CD4-positive, alpha-beta T cell treated with Interleukin-17A for 4 hours (primary cell): ENCODE measurements at regions not wholly inside any gene's neighbourhood (a gene's known extent, or its start where the extent isn't known, plus 50 kb on each side); places are given as distances from the start of the nearest gene placed in this dataset.

Source experiments
- DNase-seq: peaks from one replicate; pipeline ENCODE4 v3.0.0-alpha.2; 2020; ENCODE audit warnings: mixed read lengths

DNA sequence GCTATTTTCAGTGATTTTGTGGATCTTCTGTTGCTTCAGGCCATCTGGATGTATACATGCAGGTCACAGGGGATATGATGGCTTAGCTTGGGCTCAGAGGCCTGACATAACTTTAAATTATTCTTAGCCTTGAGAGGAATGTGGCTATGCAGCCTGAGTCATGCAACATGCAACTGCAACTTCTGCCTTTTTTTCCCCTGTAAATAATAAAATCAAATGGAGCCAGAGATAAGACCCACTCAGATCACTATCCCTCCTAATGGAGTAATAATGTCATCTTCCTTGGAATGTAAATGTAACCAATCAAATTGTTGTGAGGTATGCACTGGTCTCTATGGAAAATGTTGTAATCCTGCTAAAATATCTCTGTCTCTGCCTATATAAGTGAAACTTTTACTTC, 54.9 kb downstream of the MAGEB17 start:
- no peak for DNase-seq

DNA sequence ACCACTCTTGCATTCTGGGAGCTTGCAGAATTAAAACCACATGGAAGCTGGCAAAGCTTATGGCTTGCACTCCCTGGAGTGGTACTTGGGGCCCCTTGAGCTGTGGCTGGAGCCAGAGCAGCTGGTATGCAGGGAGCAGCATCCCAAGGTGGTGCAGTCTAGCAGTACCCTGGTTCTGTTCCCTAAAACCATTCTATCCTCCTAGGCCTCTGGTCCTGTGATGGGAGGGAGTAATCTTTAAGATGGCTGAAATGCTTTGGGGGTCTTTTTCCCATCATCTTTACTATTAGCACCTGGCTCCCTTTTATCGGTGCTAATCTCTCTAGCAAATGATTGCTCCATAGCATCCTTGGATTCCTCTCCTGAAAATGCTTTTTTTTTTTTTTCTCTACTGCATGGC, 56.1 kb downstream of the MAGEB17 start:
- no peak for DNase-seq

DNA sequence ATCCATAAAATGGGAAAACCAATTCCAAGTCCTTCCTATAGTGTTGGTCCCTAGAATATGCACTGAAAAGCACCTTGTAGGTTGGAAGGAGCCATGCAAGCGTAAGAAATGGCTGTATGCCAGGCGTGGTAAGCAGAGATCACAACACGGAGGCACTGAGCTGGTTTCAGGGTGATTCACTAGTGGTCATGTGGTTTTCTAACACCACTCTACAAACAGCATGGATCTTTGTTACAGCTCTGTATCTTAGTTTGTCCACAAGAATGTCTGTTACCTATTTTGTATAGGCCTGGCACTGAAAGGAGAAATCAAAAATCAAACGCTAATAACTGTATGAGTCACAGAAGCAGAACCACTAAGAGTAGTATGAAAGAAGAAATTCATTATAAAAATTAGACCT, 71.9 kb downstream of the MAGEB17 start:
- DNase-seq = no peak

DNA sequence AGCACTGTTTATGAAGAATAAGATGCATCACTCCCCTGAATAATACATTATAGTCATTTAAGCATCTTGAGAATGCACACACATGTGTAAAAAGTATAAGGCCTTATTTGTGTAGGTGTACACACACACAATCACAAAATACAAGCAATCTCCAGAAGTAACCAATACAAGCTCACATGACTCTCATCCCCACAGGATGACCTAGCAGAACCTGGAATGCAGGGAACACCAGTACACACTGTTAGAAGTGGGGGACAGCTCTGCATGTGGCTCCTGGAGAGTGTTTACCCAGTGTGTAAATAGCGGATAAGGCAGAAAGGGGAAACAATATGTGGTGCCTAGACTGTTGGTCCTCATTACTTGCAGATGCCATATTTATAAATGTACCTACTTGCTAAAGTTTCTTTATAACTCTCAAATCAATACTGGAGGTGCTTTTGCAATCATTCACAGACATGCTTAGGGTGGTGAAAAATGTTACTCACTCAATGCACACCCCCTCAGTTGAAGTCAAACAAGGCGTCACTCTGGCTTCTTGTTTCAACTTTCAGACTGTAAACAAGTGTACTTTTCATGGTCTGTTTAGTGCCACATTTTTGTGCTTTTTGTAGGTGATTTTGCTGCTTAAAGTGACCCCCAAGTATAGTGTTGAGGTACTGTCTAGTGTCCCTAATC, 73.1 kb downstream of the MAGEB17 start:
- DNase-seq = no peak

DNA sequence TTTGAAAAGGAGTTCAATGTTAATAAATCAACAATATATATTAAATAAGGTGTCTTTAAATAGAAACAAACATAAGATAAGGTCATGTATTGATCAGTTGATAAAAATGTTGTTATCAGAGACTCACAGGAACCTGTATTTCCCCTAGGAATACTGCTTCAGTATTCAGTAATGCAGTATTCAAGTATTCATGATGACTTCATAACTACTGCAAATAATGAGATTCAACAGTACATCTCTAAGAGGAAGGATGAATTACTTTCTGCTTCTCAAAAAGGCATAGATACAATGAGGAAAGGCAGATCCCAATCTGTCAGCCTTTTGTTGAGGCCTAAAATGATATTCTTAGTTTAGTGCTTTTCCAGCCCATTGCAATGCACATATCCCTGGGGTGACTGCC, 73.7 kb downstream of the MAGEB17 start:
- DNase-seq = no peak

DNA sequence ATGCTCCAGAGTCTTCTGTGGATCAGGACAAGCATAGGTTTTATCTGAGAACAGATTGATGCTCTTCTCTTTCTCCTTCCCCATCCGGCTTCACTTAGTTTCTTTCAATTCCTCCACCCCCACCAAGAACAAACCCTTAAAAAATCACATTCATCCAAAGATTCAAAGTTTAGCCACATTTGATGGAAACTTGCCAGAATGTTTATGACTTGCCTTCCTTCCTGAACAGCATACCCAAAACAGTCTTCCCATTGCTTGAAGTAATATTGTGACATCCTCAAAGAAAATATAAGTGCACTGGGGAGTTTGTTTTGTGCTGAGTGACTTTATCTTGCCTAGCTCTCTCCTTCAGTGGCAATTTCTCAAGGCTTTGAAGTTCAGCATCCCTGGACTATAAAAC, 83.0 kb downstream of the MAGEB17 start:
- no peak for DNase-seq

DNA sequence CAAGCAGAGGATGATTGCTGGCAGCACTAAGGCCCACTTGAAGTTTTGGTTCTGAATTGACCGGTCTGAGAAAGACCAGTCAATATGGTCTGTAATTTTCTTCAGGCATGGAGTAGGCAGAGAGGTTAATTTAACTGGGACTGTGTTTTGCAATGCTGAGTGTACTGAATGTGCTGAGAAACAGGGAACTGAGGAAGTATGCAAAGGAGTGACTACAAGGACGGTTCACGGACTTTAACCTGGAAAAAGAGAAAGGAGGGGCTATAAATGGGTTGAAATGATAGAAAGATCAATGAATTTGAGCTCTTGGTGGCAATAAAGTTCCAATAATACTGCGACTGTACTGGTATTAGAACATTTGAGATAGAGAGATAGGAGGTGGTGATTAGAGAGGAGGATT, 84.5 kb downstream of the MAGEB17 start:
- DNase-seq = no peak

DNA sequence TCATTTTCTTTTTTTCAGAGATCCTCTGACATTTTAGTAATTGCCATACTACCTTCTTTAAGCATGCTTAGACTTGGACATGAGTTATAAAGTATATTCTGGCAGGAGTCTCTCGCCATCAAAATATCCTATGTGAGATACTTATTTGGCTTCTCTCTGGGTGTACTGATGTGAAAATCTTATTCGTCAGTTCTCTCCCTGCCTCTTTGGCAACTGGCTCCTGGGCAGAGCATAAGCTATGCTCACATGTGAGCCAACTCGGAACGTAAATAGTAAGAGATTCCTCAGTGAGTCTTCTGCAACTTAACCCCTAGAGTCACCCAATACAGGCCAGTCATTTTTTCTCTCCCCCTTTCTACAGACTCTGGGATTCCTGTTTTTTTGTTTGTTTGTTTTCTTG, 91.6 kb downstream of the MAGEB17 start:
- no peak for DNase-seq

DNA sequence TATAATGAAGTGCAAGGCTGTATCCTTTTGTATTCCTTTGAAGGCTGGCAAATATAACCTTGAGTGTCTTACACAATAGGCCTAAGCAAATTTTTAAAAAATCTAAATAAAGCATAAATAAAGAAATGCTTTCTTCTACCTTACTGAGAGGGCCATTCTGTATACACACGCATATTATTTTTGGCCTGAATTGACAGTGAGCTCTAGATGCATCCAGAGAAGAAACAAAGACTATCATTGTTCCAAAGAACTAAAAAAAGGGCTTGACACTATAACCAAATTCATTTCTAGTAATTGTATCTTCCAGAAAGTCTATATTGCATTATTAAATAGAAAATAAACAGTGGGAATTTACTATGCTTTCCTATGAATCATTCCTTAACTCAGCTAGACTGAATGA, 100.2 kb downstream of the MAGEB17 start:
- DNase-seq = no peak

DNA sequence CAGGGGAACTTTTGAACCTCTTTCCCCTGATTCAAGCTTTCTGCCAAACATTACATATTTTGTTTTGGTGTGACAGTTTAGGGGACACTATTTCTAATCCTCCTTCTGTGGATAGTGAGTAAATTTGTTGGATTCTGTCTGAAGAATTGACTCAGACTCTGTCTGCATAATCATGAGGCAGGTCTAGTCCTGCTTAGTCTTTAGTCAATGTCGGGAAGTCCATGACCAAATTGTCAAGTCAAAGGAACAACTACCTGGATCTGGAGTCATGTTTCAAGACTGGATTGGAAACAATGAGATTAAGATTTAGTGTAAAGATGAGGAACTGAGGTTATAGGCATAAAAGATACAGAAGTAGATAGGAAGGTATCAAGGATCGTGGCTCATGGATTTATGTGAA, 100.9 kb downstream of the MAGEB17 start:
- no peak for DNase-seq

DNA sequence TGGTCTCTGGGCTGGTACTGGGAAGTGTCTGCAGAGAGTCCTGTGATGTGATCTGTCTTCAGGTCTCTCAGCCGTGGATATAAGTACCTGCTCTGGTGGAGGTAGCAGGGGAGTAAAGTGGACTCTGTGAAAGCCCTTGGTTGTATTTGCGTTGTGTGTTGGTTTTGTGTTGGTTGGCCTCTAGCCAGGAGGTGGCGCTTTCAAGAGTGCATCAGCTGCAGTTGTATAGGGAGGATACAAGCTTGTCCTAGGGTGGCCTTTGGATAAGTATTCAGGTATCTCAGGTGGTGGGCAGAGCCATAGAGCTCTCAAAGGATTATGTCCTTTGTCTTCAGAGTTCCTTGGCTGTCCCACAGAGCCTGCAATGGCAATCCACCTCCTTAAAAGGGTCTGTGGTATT, 111.6 kb downstream of the MAGEB17 start:
- peak; percentile 7 for DNase-seq

DNA sequence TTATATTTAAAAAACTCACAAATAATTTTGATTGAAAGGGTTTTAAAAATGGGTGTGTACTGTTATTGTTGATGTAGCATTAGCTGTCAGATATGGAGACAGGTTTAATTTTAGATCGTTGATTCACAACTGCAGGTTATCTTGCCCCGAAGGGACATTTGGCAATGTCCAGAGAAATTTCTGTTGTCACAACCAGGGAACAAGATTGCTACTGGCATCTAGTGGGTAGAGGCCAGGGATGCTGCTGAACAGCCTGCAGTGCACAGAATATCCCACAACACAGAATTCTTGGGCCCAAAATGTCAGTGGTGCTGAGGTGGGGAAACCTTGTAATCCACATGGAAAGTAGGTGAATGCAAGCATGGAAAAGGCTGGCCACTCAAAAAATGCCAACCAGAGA, 114.9 kb downstream of the MAGEB17 start:
- no peak for DNase-seq

DNA sequence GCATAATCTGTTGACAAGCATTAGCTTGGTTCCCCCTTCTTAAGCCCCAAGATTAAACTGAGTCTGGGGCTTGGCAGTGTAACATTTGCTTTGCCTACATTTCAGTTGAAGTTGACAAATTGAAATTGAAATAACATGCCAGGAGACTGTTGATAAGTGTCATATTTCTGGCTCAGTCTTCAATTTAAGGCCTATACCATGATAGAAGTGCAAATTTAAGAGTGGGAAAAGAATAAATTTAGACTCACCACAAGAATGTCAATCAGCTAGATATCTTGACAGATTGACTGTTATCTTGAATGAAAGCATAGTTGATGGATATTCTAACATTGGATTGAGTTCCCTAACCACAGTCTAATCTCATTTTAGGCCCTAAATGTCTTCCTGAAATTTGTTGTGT, 117.6 kb downstream of the MAGEB17 start:
- no peak for DNase-seq

DNA sequence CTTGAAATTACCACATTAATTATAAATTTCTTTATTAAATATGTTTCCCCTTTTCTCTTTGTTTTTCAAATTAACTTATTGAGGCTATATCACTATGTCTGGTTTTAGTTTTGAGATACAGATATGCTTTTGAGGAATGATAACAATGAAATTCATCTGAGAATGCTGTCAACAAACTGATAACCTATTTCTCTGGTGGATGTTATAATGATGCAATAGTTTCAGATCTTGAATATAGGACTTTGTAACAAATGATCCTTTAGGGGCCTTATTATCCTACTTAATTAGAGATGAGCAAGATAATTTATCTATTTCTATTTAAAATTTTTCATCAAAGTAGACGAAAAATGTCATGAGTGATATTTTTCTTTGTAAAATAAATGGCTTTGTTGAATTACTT, 123.7 kb downstream of the MAGEB17 start:
- no peak for DNase-seq

DNA sequence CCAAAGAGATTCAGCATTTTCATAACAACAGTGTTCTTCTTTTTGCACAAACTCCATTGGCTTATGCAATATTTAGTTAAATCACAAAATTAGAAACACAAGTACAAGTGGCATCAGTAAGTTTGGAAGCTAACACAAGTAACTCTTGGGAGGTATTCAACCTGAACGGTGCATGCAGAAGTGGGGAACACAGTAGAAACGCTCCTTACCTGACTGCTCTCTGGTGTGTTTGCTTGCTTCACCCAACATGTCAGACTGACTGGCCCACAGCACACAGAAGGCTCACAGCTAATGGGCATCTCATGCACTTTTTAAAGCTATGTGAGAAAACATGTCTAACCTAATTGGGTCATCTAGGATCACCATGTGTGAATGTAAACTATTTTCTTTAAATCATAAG, 133.6 kb downstream of the MAGEB17 start:
- DNase-seq = no peak

DNA sequence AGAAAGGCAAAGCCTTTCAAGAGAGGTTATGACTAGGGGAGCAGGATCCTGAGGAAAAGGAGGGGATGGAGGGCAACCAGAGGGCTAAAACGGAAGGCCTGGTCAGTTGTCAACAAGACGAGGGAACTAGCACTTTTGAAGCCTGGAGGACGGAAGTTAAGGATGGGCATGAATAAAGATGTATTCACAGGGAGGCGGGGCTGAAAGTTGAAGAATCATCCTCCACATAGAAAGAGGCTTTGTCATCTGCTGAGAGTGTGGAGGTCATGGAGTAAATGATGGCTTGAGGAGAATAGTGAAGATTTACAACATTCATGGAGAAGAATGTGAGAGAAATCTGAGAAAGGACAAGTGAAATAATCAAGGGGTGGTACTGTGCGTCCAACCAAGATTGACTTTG, 137.5 kb downstream of the MAGEB17 start:
- DNase-seq = no peak

DNA sequence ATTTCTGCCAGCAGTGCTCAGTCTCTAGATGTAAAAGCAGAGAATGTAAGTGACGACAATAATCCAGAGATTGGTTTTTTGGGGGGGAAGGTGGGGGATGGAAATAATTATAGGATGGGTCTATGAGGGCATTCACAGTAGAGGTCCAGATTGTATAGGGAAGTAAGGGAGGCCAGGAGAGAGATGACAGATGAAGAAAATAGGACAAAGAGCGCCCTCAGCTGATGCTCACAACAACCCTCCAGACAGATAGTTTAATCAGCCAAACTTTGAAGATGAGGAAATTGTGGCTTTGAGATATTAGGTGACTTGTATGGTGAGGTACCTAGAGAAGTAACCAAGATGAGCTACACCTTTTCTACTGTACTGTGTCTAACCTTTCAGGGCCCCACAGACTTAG, 137.9 kb downstream of the MAGEB17 start:
- no peak for DNase-seq

DNA sequence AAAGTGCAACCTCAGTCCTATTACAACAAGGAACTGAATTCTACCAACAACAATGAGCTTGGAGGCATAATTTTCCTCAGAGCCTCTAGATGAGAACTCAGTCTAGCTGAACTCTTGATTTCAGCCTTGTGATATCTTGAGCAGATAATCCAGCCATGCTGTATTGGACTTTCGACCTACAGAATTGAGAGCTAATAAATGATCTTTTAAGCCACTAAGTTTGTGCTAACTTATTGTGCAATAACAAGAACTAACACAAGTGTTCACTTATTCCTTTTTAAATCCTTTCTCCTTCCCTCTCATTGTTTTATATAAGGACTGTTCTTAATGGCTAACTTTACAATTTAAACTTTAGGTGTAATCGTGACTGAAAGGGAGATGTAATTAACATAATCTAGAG, 140.7 kb downstream of the MAGEB17 start:
- no peak for DNase-seq

DNA sequence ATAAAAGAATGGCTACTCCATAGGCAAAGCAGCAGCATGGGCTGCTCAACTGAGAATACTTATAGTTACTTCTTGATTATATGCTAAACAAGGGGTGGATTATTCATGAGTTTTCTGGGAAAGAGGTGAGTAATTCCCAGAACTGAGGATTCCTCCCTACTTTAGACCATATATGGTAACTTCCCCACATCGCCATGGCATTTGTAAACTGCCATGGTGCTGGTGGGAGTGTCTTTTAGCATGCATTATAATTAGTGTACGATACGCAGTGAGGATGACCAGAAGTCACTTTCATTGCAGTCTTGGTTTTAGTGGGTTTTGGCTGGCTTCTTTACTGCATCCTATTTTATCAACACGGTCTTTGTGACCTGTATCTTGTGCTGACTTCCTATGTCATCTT, 141.5 kb downstream of the MAGEB17 start:
- DNase-seq = no peak

DNA sequence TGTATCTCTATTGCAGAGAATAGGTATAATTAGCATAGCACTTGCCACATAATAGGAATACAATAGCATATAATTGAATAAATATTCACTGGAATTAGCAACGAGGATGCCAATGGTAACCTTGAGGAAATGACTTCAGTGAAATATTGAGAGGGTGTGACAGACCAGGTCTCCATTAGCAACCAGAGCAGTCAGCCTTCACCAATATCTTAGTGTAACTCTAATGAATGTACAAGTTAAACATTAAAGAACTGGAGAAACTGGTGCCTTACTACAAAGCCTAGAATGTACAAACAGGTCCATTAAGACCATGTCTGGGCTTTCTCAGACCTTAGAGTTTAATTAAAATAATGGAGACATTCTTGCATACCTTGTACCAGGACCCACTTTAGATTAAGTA, 143.0 kb downstream of the MAGEB17 start:
- DNase-seq = no peak

DNA sequence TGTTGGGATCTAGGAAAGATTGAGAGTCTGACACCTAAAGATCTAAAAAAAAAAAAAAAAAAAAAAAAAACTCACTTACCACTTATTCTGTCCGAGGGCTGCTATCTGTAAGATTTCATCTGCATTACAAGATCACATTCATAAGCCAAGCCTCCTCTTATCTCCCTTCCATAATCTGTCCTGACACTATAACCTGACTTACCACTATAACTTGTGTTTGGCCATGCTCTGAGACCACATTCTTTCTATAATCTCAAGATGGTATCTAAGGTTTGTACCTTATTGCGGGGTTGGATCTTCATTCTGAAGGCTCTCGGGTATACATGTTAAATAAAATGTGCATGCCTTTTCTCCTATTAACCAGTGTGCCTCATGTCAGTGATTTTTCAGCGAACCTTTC, 144.4 kb downstream of the MAGEB17 start:
- no peak for DNase-seq

DNA sequence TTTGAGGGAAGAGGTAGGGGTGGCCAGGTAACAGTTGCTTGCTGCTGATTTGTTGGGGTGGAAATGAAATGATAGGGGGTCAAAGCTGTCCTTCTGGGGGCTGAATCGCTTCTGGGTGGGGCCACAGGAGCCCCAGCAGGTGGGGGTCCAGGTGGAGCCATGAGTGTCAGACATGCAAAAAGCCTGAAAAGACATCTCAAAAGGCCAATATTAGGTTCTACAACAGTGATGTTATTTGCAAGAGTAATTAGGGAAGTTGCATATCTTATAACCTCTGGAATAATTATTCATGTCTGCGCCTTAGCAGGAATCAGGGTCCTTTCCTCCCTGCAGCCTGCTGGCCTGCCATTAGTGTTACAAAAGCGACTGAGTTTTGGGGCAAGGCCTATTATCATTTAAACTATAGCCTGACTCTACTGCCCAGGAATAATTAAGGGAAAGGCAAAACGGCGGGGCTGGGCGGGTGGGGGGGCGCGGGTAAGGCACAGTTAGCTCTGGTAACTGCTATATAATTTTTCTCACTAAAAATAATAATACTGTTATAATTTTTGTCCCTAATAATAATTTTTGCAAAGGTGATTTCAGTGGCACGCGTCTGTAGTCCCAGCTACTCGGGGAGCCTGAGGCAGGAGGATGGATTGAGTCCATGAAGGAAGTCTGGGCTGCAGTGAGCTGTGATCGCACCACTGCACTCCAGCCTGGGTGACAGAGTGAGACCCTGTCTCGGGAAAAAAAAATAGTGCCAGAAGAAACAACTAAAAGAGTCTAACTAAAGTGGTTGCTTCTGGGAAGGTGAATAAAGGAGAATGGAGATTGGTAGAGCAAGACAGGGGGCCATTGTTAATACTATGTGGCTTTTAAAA, 145.7 kb downstream of the MAGEB17 start:
- no peak for DNase-seq

DNA sequence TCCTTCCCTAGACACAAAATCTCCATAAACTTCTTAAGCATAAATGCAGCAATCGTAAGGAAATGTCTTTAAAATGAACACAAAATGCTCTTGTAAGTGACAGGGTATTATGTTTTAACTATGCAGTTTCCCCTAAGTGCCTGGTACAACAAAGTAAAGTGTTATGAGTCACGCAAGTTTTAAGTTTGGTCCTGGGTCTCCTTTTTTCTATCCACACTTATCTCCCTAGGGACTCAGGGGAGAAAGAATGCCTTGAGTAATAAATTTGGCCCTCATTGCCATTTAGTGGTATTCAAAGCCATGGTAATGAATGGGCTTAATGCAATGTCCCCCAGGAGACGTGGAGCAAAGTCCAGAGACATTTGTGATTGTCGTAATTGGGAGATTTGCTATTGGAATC, 149.1 kb downstream of the MAGEB17 start:
- DNase-seq = no peak

DNA sequence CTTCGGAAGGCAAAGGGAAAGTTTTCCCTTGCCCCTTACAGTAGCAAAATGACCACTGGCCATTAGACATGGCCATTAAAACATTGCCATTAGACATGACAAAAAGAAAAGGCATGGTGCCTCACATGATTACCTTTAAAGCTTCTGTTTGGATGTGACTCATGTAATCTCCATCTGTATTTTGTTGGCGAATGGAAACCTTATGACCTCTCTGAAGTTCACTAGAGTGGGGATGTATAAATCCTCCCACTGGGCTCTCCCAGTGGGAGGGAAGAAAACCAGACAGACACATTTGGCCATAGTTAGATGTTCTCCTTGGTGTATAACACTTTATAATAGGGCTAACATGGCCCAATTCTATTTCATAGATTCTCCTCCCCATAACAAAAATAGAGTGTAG, 152.6 kb downstream of the MAGEB17 start:
- no peak for DNase-seq
